Immature natural killer cell (primary cell): ENCODE measurements at regions not wholly inside any gene's neighbourhood (a gene's known extent, or its start where the extent isn't known, plus 50 kb on each side); places are given as distances from the start of the nearest gene placed in this dataset.

Experiments used
- DNase-seq, 3 donors: peaks; one replicate each; pipeline ENCODE4 v3.0.0; 2022; ENCODE audit warnings: mixed read lengths in 1 of 3
- H3K27ac Mint-ChIP-seq, 6 donors: one replicate each; pipeline ENCODE4 v1.8.0; 2020; ENCODE audit warnings: mixed read lengths in 6 of 6, mild to moderate bottlenecking in 5 of 6, inconsistent platforms in 4 of 6, moderate library complexity in 3 of 6
- H3K27me3 Mint-ChIP-seq, 3 donors: one replicate each; pipeline ENCODE4 v1.8.0; 2020 to 2021; ENCODE audit warnings: low read depth in 3 of 3, mild to moderate bottlenecking in 3 of 3, mixed read lengths in 3 of 3, moderate library complexity in 3 of 3, inconsistent platforms in 1 of 3
- H3K36me3 Mint-ChIP-seq, 3 donors: one replicate each; pipeline ENCODE4 v1.8.0; 2020; ENCODE audit warnings: mixed read lengths in 3 of 3, inconsistent platforms in 2 of 3, mild to moderate bottlenecking in 2 of 3
- H3K4me1 Mint-ChIP-seq, 2 donors: one replicate each; pipeline ENCODE4 v1.8.0; 2020; ENCODE audit warnings: inconsistent platforms in 2 of 2, mild to moderate bottlenecking in 2 of 2, mixed read lengths in 2 of 2, moderate library complexity in 1 of 2
- H3K4me3 Mint-ChIP-seq, 5 donors: one replicate each; pipeline ENCODE4 v1.8.0; 2020; ENCODE audit warnings: mild to moderate bottlenecking in 5 of 5, mixed read lengths in 5 of 5, inconsistent platforms in 3 of 5, moderate library complexity in 3 of 5
- H3K9me3 Mint-ChIP-seq, 6 donors: one replicate each; pipeline ENCODE4 v1.8.0; 2020; ENCODE audit warnings: mild to moderate bottlenecking in 6 of 6, mixed read lengths in 6 of 6, inconsistent platforms in 4 of 6, moderate library complexity in 3 of 6

- H3K27me3 Mint-ChIP-seq = peaks cover 2 to 4% (median 4%) of the 10 kb centered on the region in 3 donors
- H3K9me3 Mint-ChIP-seq = peaks cover 0 to 14% (median 8%) of the 10 kb centered on the region in 6 donors
- H3K4me1 Mint-ChIP-seq = no peaks in the 10 kb centered on the region
- no peak for DNase-seq
- H3K4me3 Mint-ChIP-seq = no peak overlapping the region
- no peaks in the 10 kb centered on the region for H3K36me3 Mint-ChIP-seq
- no peak overlapping the region for H3K27ac Mint-ChIP-seq
Observed at GRCh38 chr12:110995615-110996014, 75.2 kb upstream of the MYL2 start.

- Mint-ChIP-seq H3K27me3 (peaks cover 4 to 7% (median 4%) of the 10 kb centered on the region in 3 donors), H3K36me3 (no peaks in the 10 kb centered on the region)
- no peak for DNase-seq
Observed at GRCh38 chr12:110995016-110995415, 74.6 kb upstream of the MYL2 start.

GRCh38 chr12:110993434-110993833 is 73.1 kb upstream of the MYL2 start:
- Mint-ChIP-seq H3K27me3 (peaks cover 2 to 13% (median 2%) of the 10 kb centered on the region in 3 donors), H3K4me1 (no peaks in the 10 kb centered on the region), H3K4me3 (no peak overlapping the region), H3K27ac (no peak overlapping the region), H3K36me3 (no peaks in the 10 kb centered on the region), H3K9me3 (peaks cover 0 to 14% (median 7%) of the 10 kb centered on the region in 6 donors)
- no peak for DNase-seq

More at GRCh38 chr12:110995016-110995415, 74.6 kb upstream of the MYL2 start:
- Mint-ChIP-seq H3K27ac (no peak overlapping the region), H3K4me3 (no peak overlapping the region), H3K4me1 (no peaks in the 10 kb centered on the region), H3K9me3 (peaks cover 0 to 14% (median 8%) of the 10 kb centered on the region in 6 donors)

- Mint-ChIP-seq H3K4me3 (no peak overlapping the region), H3K9me3 (peaks cover 0 to 9% (median 3%) of the 10 kb centered on the region in 6 donors), H3K36me3 (no peaks in the 10 kb centered on the region), H3K4me1 (no peaks in the 10 kb centered on the region), H3K27ac (no peak overlapping the region), H3K27me3 (peaks cover 2 to 13% (median 2%) of the 10 kb centered on the region in 3 donors)
- no peak for DNase-seq
Observed at GRCh38 chr12:110992909-110993308, 72.5 kb upstream of the MYL2 start.

GRCh38 chr12:110983811-110984210 is 63.4 kb upstream of the MYL2 start:
- Mint-ChIP-seq H3K36me3 (no peaks in the 10 kb centered on the region), H3K27ac (no peak overlapping the region)
- DNase-seq = no peak

GRCh38 chr12:110972866-110973265 is 52.5 kb upstream of the MYL2 start:
- H3K27ac Mint-ChIP-seq = no peak overlapping the region
- no peaks in the 10 kb centered on the region for H3K36me3 Mint-ChIP-seq
- H3K27me3 Mint-ChIP-seq = peaks cover 0 to 9% (median 6%) of the 10 kb centered on the region in 3 donors
- no peak for DNase-seq
- H3K4me1 Mint-ChIP-seq = no peaks in the 10 kb centered on the region
- H3K4me3 Mint-ChIP-seq = no peak overlapping the region
- H3K9me3 Mint-ChIP-seq = no peaks in the 10 kb centered on the region

More at GRCh38 chr12:110983811-110984210, 63.4 kb upstream of the MYL2 start:
- peaks cover 5 to 10% (median 8%) of the 10 kb centered on the region in 3 donors for H3K27me3 Mint-ChIP-seq
- no peaks in the 10 kb centered on the region for H3K4me1 Mint-ChIP-seq
- no peaks in the 10 kb centered on the region for H3K9me3 Mint-ChIP-seq
- no peak overlapping the region for H3K4me3 Mint-ChIP-seq

- no peak for DNase-seq
- Mint-ChIP-seq H3K9me3 (no peaks in the 10 kb centered on the region), H3K4me1 (no peaks in the 10 kb centered on the region), H3K36me3 (no peaks in the 10 kb centered on the region), H3K4me3 (no peak overlapping the region), H3K27me3 (peaks cover 0 to 11% (median 6%) of the 10 kb centered on the region in 3 donors), H3K27ac (no peak overlapping the region)
Observed at GRCh38 chr12:110971936-110972335, 51.6 kb upstream of the MYL2 start.

GRCh38 chr12:110971189-110971920 is 51.0 kb upstream of the MYL2 start:
- Mint-ChIP-seq H3K36me3 (no peaks in the 10 kb centered on the region), H3K4me1 (no peaks in the 10 kb centered on the region), H3K27me3 (peaks cover 0 to 8% (median 2%) of the 10 kb centered on the region in 3 donors), H3K4me3 (no peak overlapping the region), H3K27ac (no peak overlapping the region), H3K9me3 (no peaks in the 10 kb centered on the region)
- DNase-seq = no peak
